ENCODE measurements at regions not wholly inside any gene's neighbourhood (a gene's known extent, or its start where the extent isn't known, plus 50 kb on each side); places are given as distances from the start of the nearest gene placed in this dataset.
A peak's percentile ranks its signal among the peaks of the same experiment; 100 is the strongest.

- Mint-ChIP-seq H3K36me3 (ENCODE audit: insufficient read depth) (no peaks in the 10 kb centered on the region), H3K9me3 (ENCODE audit: low read depth) (no peaks in the 10 kb centered on the region), H3K27ac (no peak overlapping the region), H3K4me1 (ENCODE audit: low read depth) (peaks cover 3% of the 10 kb centered on the region), H3K27me3 (peaks cover 75% of the 10 kb centered on the region), H3K4me3 (ENCODE audit: low read depth) (no peak overlapping the region)
- TF ChIP-seq, protein P1, sequence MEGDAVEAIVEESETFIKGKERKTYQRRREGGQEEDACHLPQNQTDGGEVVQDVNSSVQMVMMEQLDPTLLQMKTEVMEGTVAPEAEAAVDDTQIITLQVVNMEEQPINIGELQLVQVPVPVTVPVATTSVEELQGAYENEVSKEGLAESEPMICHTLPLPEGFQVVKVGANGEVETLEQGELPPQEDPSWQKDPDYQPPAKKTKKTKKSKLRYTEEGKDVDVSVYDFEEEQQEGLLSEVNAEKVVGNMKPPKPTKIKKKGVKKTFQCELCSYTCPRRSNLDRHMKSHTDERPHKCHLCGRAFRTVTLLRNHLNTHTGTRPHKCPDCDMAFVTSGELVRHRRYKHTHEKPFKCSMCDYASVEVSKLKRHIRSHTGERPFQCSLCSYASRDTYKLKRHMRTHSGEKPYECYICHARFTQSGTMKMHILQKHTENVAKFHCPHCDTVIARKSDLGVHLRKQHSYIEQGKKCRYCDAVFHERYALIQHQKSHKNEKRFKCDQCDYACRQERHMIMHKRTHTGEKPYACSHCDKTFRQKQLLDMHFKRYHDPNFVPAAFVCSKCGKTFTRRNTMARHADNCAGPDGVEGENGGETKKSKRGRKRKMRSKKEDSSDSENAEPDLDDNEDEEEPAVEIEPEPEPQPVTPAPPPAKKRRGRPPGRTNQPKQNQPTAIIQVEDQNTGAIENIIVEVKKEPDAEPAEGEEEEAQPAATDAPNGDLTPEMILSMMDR (IDR thresholded peaks at IDR 0.05; ENCODE audit: unreplicated experiment), result no peak
- no peak for DNase-seq (ENCODE audit: low spot score, unreplicated experiment)
Measured at GRCh38 chr12:115075552-115076170, 391.7 kb upstream of the TBX3 start.

GRCh38 chr12:115074617-115075016 is 390.6 kb upstream of the TBX3 start:
- Mint-ChIP-seq H3K4me3 (ENCODE audit: low read depth) (no peak overlapping the region), H3K27me3 (peaks cover 67% of the 10 kb centered on the region), H3K36me3 (ENCODE audit: insufficient read depth) (no peaks in the 10 kb centered on the region), H3K4me1 (ENCODE audit: low read depth) (peaks cover 3% of the 10 kb centered on the region), H3K27ac (no peak overlapping the region), H3K9me3 (ENCODE audit: low read depth) (no peaks in the 10 kb centered on the region)
- TF ChIP-seq, protein P1 (IDR thresholded peaks at IDR 0.05; ENCODE audit: unreplicated experiment), result no peak
- DNase-seq (ENCODE audit: low spot score, unreplicated experiment), result no peak

DNA sequence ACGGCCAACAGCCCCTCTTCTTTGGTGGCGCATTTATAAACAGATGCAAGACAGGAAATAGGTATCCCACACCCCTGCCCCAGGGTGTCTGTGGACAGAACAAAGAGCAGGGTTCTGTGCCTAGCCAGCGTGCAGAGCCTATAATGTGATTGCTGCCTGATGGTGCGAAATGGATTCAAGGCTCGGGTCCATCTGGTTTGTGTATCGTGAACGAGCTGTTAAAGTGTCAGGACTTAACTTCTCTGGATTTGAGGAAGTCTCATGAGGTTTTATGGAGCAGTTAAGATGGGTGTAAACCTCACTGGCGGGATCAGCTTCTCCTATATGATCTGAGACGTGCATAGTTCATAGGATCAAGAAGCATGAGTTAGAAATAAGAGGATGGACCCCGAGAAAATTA is 388.7 kb upstream of the TBX3 start:
- Mint-ChIP-seq H3K36me3 (ENCODE audit: insufficient read depth) (no peaks in the 10 kb centered on the region), H3K9me3 (ENCODE audit: low read depth) (no peaks in the 10 kb centered on the region), H3K27ac (no peak overlapping the region), H3K4me1 (ENCODE audit: low read depth) (no peaks in the 10 kb centered on the region), H3K27me3 (peaks cover 50% of the 10 kb centered on the region), H3K4me3 (ENCODE audit: low read depth) (no peak overlapping the region)
- DNase-seq (ENCODE audit: low spot score, unreplicated experiment), result no peak
- TF ChIP-seq, protein P1 (IDR thresholded peaks at IDR 0.05; ENCODE audit: unreplicated experiment), result no peak

DNA sequence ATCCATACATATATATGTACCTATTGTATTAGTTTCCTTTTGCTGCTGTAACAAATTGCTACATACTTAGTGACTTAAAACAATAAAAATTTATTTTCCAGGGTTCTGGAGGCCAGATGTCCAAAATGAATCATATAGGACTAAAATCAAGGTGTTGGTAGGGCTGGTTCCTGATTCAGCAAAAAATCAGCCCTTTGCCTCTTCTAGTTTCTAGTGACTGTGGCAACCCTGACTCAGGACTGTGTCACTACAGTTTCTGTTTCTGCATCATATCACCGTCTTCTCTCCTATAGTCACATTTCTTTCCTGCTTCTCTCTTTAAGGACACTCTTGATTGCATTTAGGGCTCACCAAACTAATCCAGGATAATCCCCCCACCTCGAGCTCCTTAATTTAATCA is 386.3 kb upstream of the TBX3 start:
- H3K9me3 Mint-ChIP-seq (ENCODE audit: low read depth), result no peaks in the 10 kb centered on the region
- no peak for DNase-seq (ENCODE audit: low spot score, unreplicated experiment)
- TF ChIP-seq, protein P1 (IDR thresholded peaks at IDR 0.05; ENCODE audit: unreplicated experiment), result no peak
- H3K4me3 Mint-ChIP-seq (ENCODE audit: low read depth), result no peak overlapping the region
- no peaks in the 10 kb centered on the region for H3K4me1 Mint-ChIP-seq (ENCODE audit: low read depth)
- H3K27ac Mint-ChIP-seq, result peak overlapping the region; percentile 13
- H3K36me3 Mint-ChIP-seq (ENCODE audit: insufficient read depth), result no peaks in the 10 kb centered on the region
- peaks cover 44% of the 10 kb centered on the region for H3K27me3 Mint-ChIP-seq

- TF ChIP-seq, protein P1 (IDR thresholded peaks at IDR 0.05; ENCODE audit: unreplicated experiment), result no peak
- peaks cover 11% of the 10 kb centered on the region for H3K27me3 Mint-ChIP-seq
- H3K27ac Mint-ChIP-seq, result no peak overlapping the region
Measured at GRCh38 chr12:115064296-115064695, 380.3 kb upstream of the TBX3 start.

More at GRCh38 chr12:115064296-115064695, 380.3 kb upstream of the TBX3 start:
- Mint-ChIP-seq H3K4me1 (ENCODE audit: low read depth) (no peaks in the 10 kb centered on the region), H3K9me3 (ENCODE audit: low read depth) (no peaks in the 10 kb centered on the region), H3K4me3 (ENCODE audit: low read depth) (no peak overlapping the region), H3K36me3 (ENCODE audit: insufficient read depth) (no peaks in the 10 kb centered on the region)
- DNase-seq (ENCODE audit: low spot score, unreplicated experiment), result no peak
